Stimulated activated CD4-positive, alpha-beta T cell treated with anti-CD3 and anti-CD28 coated beads, TNF-alpha, amount 100 ng/mL, for 1 hour (primary cell): ENCODE measurements at regions not wholly inside any gene's neighbourhood (a gene's known extent, or its start where the extent isn't known, plus 50 kb on each side); places are given as distances from the start of the nearest gene placed in this dataset.
"Not testable (repeated sequence)": the region's sequence is repeated elsewhere in the genome, so short reads cannot be mapped to it uniquely, and the experiment has no call there.

Experiments used
- DNase-seq, 3 donors: peaks; one replicate each; pipeline ENCODE4 v3.0.0-alpha.2; 2020; ENCODE audit warnings: low read depth in 3 of 3, low spot score in 1 of 3

GRCh38 chr17:77288115-77288619 lies 147.4 kb downstream of the SEC14L1 start:
- DNase-seq, result no peak

- DNase-seq, result not testable (repeated sequence)
Observed at GRCh38 chr17:77290759-77291558, 150.2 kb downstream of the SEC14L1 start.

GRCh38 chr17:77291591-77292386 lies 151.0 kb downstream of the SEC14L1 start:
- DNase-seq, result no peak

- DNase-seq, result no peak
Observed at GRCh38 chr17:77294761-77295160, 154.0 kb downstream of the SEC14L1 start.

GRCh38 chr17:77295241-77295853 lies 154.6 kb downstream of the SEC14L1 start:
- no peak for DNase-seq

GRCh38 chr17:77296769-77297409 lies 156.1 kb downstream of the SEC14L1 start:
- DNase-seq, result no peak

- DNase-seq, result no peak
Observed at GRCh38 chr17:77297693-77298666, 157.2 kb downstream of the SEC14L1 start.

GRCh38 chr17:77298811-77299210 lies 158.0 kb downstream of the SEC14L1 start:
- DNase-seq, result no peak

GRCh38 chr17:77299256-77300015 lies 158.7 kb downstream of the SEC14L1 start:
- no peak for DNase-seq

- no peak for DNase-seq
Observed at GRCh38 chr17:77300016-77300686, 159.4 kb downstream of the SEC14L1 start.

GRCh38 chr17:77301694-77302266 lies 161.0 kb downstream of the SEC14L1 start:
- DNase-seq, result no peak

- no peak for DNase-seq
Observed at GRCh38 chr17:77302682-77303081, 161.9 kb downstream of the SEC14L1 start.

- DNase-seq, result no peak
Observed at GRCh38 chr17:77303620-77304019, 162.9 kb downstream of the SEC14L1 start.

- DNase-seq, result no peak
Observed at GRCh38 chr17:77304051-77304745, 163.4 kb downstream of the SEC14L1 start.

- no peak for DNase-seq
Observed at GRCh38 chr17:77304746-77305473, 164.1 kb downstream of the SEC14L1 start.

- DNase-seq, result no peak
Observed at GRCh38 chr17:77306048-77306789, 165.4 kb downstream of the SEC14L1 start.
